Upper lobe of left lung (tissue), 4 donors: ENCODE measurements at regions not wholly inside any gene's neighbourhood (a gene's known extent, or its start where the extent isn't known, plus 50 kb on each side); places are given as distances from the start of the nearest gene placed in this dataset.

Experiments
- CTCF ChIP-seq, 6 experiments: fragments of 450-650 bp in 4 of 6; fragments of 200-600 bp in 2 of 6; sonication (generic) in 2 of 6; IDR thresholded peaks; one replicate each; pipeline ENCODE4 v1.5.1; 2016 to 2019; ENCODE audit warnings: antibody characterized with exemption in 6 of 6
- POLR2AphosphoS5 ChIP-seq, 2 donors: sonication (generic); formaldehyde crosslinking; IDR thresholded peaks; one replicate each; pipeline ENCODE4 v1.5.1; 2017; ENCODE audit warnings: antibody characterized with exemption in 2 of 2

GRCh38 chr7:116098175-116098574, 67.6 kb upstream of the TFEC start:
- TF ChIP-seq CTCF (IDR thresholded peaks at IDR 0.05): no peak
- no peak for TF ChIP-seq POLR2AphosphoS5 (IDR thresholded peaks at IDR 0.05)
